IMR-90 (cell line): ENCODE measurements at regions not wholly inside any gene's neighbourhood (a gene's known extent, or its start where the extent isn't known, plus 50 kb on each side); places are given as distances from the start of the nearest gene placed in this dataset. TPM values are rescaled to one million over a fixed set of nuclear protein-coding genes. Genes with fewer than 3 reads are reported as not detected.

Experiments
- microRNA-seq, 2 experiments: library from miRNA; stranded (forward) in 1 of 2; unstranded in 1 of 2; fragments of 10-50 nt in 1 of 2; fragments of <30 nt in 1 of 2; gene quantifications in 1 of 2; microRNA quantifications in 1 of 2; one replicate each; pipeline versions ENCODE3 to v1.1.0; 2013 to 2020; ENCODE audit not compliant: insufficient read depth in 1 of 2, insufficient read length in 1 of 2, unreplicated experiment in 1 of 2
- small RNA-seq, 5 experiments: library from RNA; depleted of rRNA; stranded (forward); fragments of <200 nt; gene quantifications; one replicate each; pipeline ENCODE3, GENCODE V24; 2012

Small RNAs in the stretch of these regions (microRNA-seq; reads per million reads assigned to microRNA genes)
- not detected for gene RNU6-38P (ENCODE audit: insufficient read depth, insufficient read length)
- gene RNY1P5 (ENCODE audit: insufficient read depth, insufficient read length): not detected

Small RNAs in the stretch of these regions (small RNA-seq; reads per million reads assigned to genes)
- gene RNU6-38P (0 reads per million in 5 experiments), gene RNY1P5 (0 to 0.89 (median 0) reads per million in 5 experiments)
